ENCODE measurements at regions not wholly inside any gene's neighbourhood (a gene's known extent, or its start where the extent isn't known, plus 50 kb on each side); places are given as distances from the start of the nearest gene placed in this dataset.

DNA sequence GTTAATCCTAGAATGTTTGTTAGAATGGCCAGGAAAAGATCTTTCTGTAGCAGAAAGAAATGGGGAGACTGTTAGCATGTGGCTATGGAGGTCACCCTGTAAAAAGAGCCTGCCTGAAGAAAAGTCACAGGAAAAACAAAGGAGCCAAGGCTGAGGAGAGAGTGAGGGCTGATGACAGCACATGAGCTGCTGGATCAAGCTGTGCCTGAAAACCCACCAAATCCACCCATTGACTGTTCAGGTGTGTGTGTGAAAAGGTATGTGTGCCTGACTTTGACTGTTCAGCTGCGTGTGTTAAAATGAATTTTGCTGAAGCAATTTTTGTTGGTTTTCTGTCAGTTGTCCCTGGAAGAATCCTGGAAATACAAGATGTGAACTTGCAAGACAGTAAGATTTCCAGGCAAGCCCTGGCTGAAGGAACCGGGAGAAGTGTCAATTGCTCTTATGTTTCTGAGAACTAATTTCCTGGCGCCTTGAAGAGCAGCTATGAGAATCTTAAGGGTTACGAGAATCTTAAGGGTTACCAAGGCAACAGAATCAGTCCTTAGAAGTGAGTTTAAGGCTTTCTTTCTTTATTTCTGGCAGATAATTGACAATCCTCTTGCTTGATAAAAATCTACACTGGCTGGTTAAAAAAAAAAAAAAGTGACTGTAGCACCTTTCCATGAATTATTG is 73.0 kb upstream of the LGALSL start:
- Histone ChIP-seq H3K4me2 (ENCODE audit: low read length) (no peak overlapping the region), H3K27ac (ENCODE audit: low read depth, low read length) (no peak overlapping the region), H2BK15ac (replicated peaks; ENCODE audit: low read depth) (no peak overlapping the region), H3K79me2 (ENCODE audit: control insufficient read depth, insufficient read depth, low read length) (no peaks in the 10 kb centered on the region), H3K27me3 (ENCODE audit: insufficient read depth, low read length, poor library complexity) (no peaks in the 10 kb centered on the region), H3K18ac (ENCODE audit: low read length) (no peak overlapping the region), H4K8ac (ENCODE audit: low read depth, low read length) (no peak overlapping the region), H3K23ac (ENCODE audit: low read length) (no peak overlapping the region), H3K9ac (ENCODE audit: low read length) (no peak overlapping the region), H2BK5ac (ENCODE audit: low read length) (no peak overlapping the region), H3K4me3 (ENCODE audit: low read length) (no peak overlapping the region), H3K79me1 (ENCODE audit: low read length) (no peaks in the 10 kb centered on the region), H3K4ac (ENCODE audit: low read depth, low read length) (no peak overlapping the region), H2AK5ac (ENCODE audit: low read length) (no peak overlapping the region), H4K5ac (ENCODE audit: low read length) (no peak overlapping the region), H3K56ac (ENCODE audit: low read length) (no peak overlapping the region), H2BK120ac (ENCODE audit: low read depth, low read length) (no peak overlapping the region), H3K4me1 (ENCODE audit: control insufficient read depth, low read depth, low read length) (no peaks in the 10 kb centered on the region), H3K36me3 (ENCODE audit: control insufficient read depth, insufficient read depth, low read length) (no peaks in the 10 kb centered on the region)
- no CpG with 5 or more reads among the region's 4 CpGs for WGBS (ENCODE audit: extremely low coverage, insufficient coverage, low lambda C conversion rate)
- DNase-seq = no peak

DNA sequence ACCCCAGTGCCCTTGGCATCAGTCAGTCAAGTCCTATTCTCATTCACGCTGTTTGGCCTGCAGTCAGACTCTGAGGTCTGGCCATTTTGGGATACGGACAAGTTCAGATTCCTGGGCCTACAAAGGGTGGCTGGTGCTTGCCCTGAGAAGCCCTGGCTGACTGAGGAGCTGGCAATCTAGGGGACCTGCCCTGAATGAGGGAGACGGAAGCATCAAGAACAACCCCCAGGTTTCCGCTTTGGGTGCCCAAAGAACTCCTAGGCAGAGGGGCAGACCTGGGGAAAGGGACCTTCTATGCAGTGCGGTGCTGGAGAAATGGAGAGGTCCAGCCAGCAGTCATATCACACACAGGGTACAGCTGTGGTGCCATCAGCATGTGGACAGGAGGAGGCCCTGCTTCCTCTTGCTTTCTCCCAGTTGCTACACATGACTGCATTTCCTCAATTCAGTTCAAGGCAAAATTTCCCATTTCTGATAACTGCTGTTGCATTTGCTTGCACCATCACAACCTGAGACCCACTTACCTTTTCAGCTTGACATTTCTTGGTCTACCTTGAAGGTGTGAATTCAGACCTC is 70.9 kb upstream of the LGALSL start:
- Histone ChIP-seq H3K36me3 (ENCODE audit: control insufficient read depth, insufficient read depth, low read length) (no peaks in the 10 kb centered on the region), H3K79me2 (ENCODE audit: control insufficient read depth, insufficient read depth, low read length) (no peaks in the 10 kb centered on the region), H4K5ac (ENCODE audit: low read length) (no peak overlapping the region), H3K27me3 (ENCODE audit: insufficient read depth, low read length, poor library complexity) (no peaks in the 10 kb centered on the region), H3K4me3 (ENCODE audit: low read length) (no peak overlapping the region), H3K4me1 (ENCODE audit: control insufficient read depth, low read depth, low read length) (peaks cover 2% of the 10 kb centered on the region), H3K27ac (ENCODE audit: low read depth, low read length) (no peak overlapping the region), H2AK5ac (ENCODE audit: low read length) (no peak overlapping the region), H3K56ac (ENCODE audit: low read length) (no peak overlapping the region), H3K23ac (ENCODE audit: low read length) (no peak overlapping the region), H3K4me2 (ENCODE audit: low read length) (no peak overlapping the region), H2BK5ac (ENCODE audit: low read length) (no peak overlapping the region), H3K9ac (ENCODE audit: low read length) (no peak overlapping the region), H3K79me1 (ENCODE audit: low read length) (no peaks in the 10 kb centered on the region), H3K18ac (ENCODE audit: low read length) (no peak overlapping the region), H2BK120ac (ENCODE audit: low read depth, low read length) (no peak overlapping the region), H2BK15ac (replicated peaks; ENCODE audit: low read depth) (no peak overlapping the region), H3K4ac (ENCODE audit: low read depth, low read length) (no peak overlapping the region), H4K8ac (ENCODE audit: low read depth, low read length) (no peak overlapping the region)
- no peak for DNase-seq
- WGBS (ENCODE audit: extremely low coverage, insufficient coverage, low lambda C conversion rate) = no CpG with 5 or more reads among the region's 5 CpGs

DNA sequence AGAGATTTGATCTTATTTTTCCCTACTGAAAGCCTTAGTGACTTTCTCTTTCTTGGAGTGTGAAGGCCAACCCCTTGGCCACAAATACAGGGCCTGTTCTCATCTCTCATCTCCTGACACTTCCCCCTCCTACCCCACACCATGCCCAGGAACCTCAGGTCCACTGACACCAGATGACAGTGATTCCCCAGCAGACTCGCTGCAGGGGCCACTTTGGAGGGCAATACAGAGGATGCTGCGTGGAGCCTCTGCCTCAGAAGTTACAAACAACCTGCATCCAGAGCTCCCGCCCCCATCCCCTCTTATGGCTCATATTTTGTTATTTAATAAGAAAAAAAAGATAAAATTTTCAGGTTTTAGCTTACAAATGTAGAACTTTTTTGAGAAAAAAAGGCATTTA is 70.1 kb upstream of the LGALSL start:
- Histone ChIP-seq H3K79me2 (ENCODE audit: control insufficient read depth, insufficient read depth, low read length) (no peaks in the 10 kb centered on the region), H3K27ac (ENCODE audit: low read depth, low read length) (no peak overlapping the region), H2AK5ac (ENCODE audit: low read length) (no peak overlapping the region), H3K27me3 (ENCODE audit: insufficient read depth, low read length, poor library complexity) (no peaks in the 10 kb centered on the region), H3K4me1 (ENCODE audit: control insufficient read depth, low read depth, low read length) (peaks cover 2% of the 10 kb centered on the region), H3K36me3 (ENCODE audit: control insufficient read depth, insufficient read depth, low read length) (no peaks in the 10 kb centered on the region), H3K56ac (ENCODE audit: low read length) (no peak overlapping the region), H4K5ac (ENCODE audit: low read length) (no peak overlapping the region), H3K18ac (ENCODE audit: low read length) (no peak overlapping the region), H3K9ac (ENCODE audit: low read length) (no peak overlapping the region), H3K4me2 (ENCODE audit: low read length) (no peak overlapping the region), H2BK15ac (replicated peaks; ENCODE audit: low read depth) (no peak overlapping the region), H3K79me1 (ENCODE audit: low read length) (no peaks in the 10 kb centered on the region), H2BK120ac (ENCODE audit: low read depth, low read length) (no peak overlapping the region), H3K23ac (ENCODE audit: low read length) (no peak overlapping the region), H3K4me3 (ENCODE audit: low read length) (no peak overlapping the region), H2BK5ac (ENCODE audit: low read length) (no peak overlapping the region), H3K4ac (ENCODE audit: low read depth, low read length) (no peak overlapping the region), H4K8ac (ENCODE audit: low read depth, low read length) (no peak overlapping the region)
- DNase-seq = no peak
- WGBS (ENCODE audit: extremely low coverage, insufficient coverage, low lambda C conversion rate) = no CpG with 5 or more reads among the region's 3 CpGs

DNA sequence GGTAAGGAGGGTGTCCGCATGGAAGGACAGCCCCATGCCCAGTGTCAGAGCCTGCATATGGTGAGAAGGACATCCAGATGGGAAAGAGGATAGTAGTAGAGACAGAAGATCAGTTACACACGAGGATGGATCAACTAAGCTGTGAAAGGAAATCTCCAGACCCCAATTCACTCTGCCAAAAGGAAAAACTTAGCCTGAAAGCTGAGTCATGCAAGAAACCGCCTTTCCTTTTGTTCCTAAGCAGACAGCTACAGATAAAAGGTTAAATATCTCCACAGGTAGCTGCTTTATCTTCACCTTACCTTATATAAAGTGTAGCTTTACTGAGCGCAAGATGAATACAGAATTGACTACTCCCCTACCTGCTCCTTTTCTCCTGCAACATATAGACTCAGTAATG is 67.3 kb upstream of the LGALSL start:
- no peaks in the 10 kb centered on the region for H3K27me3 ChIP-seq (ENCODE audit: insufficient read depth, low read length, poor library complexity)
- H3K79me2 ChIP-seq (ENCODE audit: control insufficient read depth, insufficient read depth, low read length) = no peaks in the 10 kb centered on the region
- H3K4me3 ChIP-seq (ENCODE audit: low read length) = no peak overlapping the region
- no peak overlapping the region for H4K5ac ChIP-seq (ENCODE audit: low read length)
- H4K8ac ChIP-seq (ENCODE audit: low read depth, low read length) = no peak overlapping the region
- no peak overlapping the region for H2AK5ac ChIP-seq (ENCODE audit: low read length)
- peak; percentile 80 for DNase-seq
- no peak overlapping the region for H3K4ac ChIP-seq (ENCODE audit: low read depth, low read length)
- H3K4me2 ChIP-seq (ENCODE audit: low read length) = no peak overlapping the region
- peaks cover 3% of the 10 kb centered on the region for H3K4me1 ChIP-seq (ENCODE audit: control insufficient read depth, low read depth, low read length)
- no peaks in the 10 kb centered on the region for H3K36me3 ChIP-seq (ENCODE audit: control insufficient read depth, insufficient read depth, low read length)
- H3K9ac ChIP-seq (ENCODE audit: low read length) = no peak overlapping the region
- no CpG with 5 or more reads among the region's 4 CpGs for WGBS (ENCODE audit: extremely low coverage, insufficient coverage, low lambda C conversion rate)
- H3K56ac ChIP-seq (ENCODE audit: low read length) = peak overlapping the region; percentile 71
- no peak overlapping the region for H3K23ac ChIP-seq (ENCODE audit: low read length)
- H2BK120ac ChIP-seq (ENCODE audit: low read depth, low read length) = no peak overlapping the region
- no peak overlapping the region for H3K18ac ChIP-seq (ENCODE audit: low read length)
- H2BK5ac ChIP-seq (ENCODE audit: low read length) = peak overlapping the region; percentile 64
- H2BK15ac ChIP-seq (replicated peaks; ENCODE audit: low read depth) = no peak overlapping the region
- no peaks in the 10 kb centered on the region for H3K79me1 ChIP-seq (ENCODE audit: low read length)
- H3K27ac ChIP-seq (ENCODE audit: low read depth, low read length) = peak overlapping the region; percentile 47

DNA sequence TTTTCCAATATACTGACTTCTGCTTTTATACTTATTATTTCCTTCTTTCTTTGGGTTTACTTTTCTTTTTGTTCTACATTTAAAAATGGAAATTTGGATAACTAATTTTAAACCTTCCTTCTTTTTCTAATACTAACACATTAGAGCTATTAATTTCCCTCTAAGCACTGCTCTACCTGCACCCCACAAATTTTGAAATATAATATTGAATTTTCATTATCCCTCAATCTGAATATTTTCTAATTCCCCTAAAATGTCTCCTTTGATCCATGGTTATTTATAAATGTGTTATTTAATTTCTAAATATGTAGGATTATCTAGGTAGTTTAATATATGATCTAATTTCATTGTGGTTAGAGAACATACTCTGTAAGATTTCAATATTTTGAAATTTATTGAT is 63.4 kb upstream of the LGALSL start:
- no peak overlapping the region for H3K4me3 ChIP-seq (ENCODE audit: low read length)
- no peak overlapping the region for H3K27ac ChIP-seq (ENCODE audit: low read depth, low read length)
- peaks cover 5% of the 10 kb centered on the region for H3K4me1 ChIP-seq (ENCODE audit: control insufficient read depth, low read depth, low read length)
- no peak overlapping the region for H3K4me2 ChIP-seq (ENCODE audit: low read length)
- H3K9ac ChIP-seq (ENCODE audit: low read length) = no peak overlapping the region
- no peaks in the 10 kb centered on the region for H3K36me3 ChIP-seq (ENCODE audit: control insufficient read depth, insufficient read depth, low read length)
- H3K79me1 ChIP-seq (ENCODE audit: low read length) = no peaks in the 10 kb centered on the region
- no peak overlapping the region for H2BK120ac ChIP-seq (ENCODE audit: low read depth, low read length)
- H2AK5ac ChIP-seq (ENCODE audit: low read length) = no peak overlapping the region
- no peaks in the 10 kb centered on the region for H3K79me2 ChIP-seq (ENCODE audit: control insufficient read depth, insufficient read depth, low read length)
- H3K18ac ChIP-seq (ENCODE audit: low read length) = no peak overlapping the region
- H3K23ac ChIP-seq (ENCODE audit: low read length) = no peak overlapping the region
- no peak overlapping the region for H4K5ac ChIP-seq (ENCODE audit: low read length)
- H3K56ac ChIP-seq (ENCODE audit: low read length) = no peak overlapping the region
- no peaks in the 10 kb centered on the region for H3K27me3 ChIP-seq (ENCODE audit: insufficient read depth, low read length, poor library complexity)
- no peak overlapping the region for H2BK15ac ChIP-seq (replicated peaks; ENCODE audit: low read depth)
- H2BK5ac ChIP-seq (ENCODE audit: low read length) = no peak overlapping the region
- DNase-seq = no peak
- no peak overlapping the region for H3K4ac ChIP-seq (ENCODE audit: low read depth, low read length)
- no peak overlapping the region for H4K8ac ChIP-seq (ENCODE audit: low read depth, low read length)

DNA sequence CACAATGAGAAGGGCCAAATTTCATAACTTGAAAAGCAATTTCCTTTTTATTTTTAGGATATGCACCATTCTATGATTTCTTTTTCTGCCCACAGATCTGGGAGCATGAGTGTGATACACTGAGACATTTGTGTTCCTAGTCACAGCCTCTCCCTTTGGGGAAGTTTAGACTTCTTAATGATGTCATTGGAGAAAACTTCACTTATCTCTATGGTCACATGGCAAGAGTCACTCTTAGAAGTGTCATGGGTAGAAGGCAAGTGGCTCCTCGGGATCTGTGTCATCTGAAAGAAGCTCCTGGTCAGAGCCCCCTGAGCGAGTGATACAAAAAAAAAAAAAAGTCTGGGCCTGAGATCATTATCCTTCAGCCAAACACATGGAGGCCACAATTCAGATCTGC is 62.5 kb upstream of the LGALSL start:
- Histone ChIP-seq H3K79me1 (ENCODE audit: low read length) (no peaks in the 10 kb centered on the region), H3K27me3 (ENCODE audit: insufficient read depth, low read length, poor library complexity) (no peaks in the 10 kb centered on the region), H3K36me3 (ENCODE audit: control insufficient read depth, insufficient read depth, low read length) (no peaks in the 10 kb centered on the region), H2AK5ac (ENCODE audit: low read length) (no peak overlapping the region), H3K79me2 (ENCODE audit: control insufficient read depth, insufficient read depth, low read length) (no peaks in the 10 kb centered on the region), H3K56ac (ENCODE audit: low read length) (no peak overlapping the region), H2BK120ac (ENCODE audit: low read depth, low read length) (no peak overlapping the region), H4K8ac (ENCODE audit: low read depth, low read length) (no peak overlapping the region), H3K23ac (ENCODE audit: low read length) (no peak overlapping the region), H3K18ac (ENCODE audit: low read length) (no peak overlapping the region), H4K5ac (ENCODE audit: low read length) (no peak overlapping the region), H2BK15ac (replicated peaks; ENCODE audit: low read depth) (no peak overlapping the region), H3K4me1 (ENCODE audit: control insufficient read depth, low read depth, low read length) (peaks cover 5% of the 10 kb centered on the region), H3K4me2 (ENCODE audit: low read length) (no peak overlapping the region), H2BK5ac (ENCODE audit: low read length) (no peak overlapping the region), H3K9ac (ENCODE audit: low read length) (no peak overlapping the region), H3K4ac (ENCODE audit: low read depth, low read length) (no peak overlapping the region), H3K27ac (ENCODE audit: low read depth, low read length) (no peak overlapping the region), H3K4me3 (ENCODE audit: low read length) (no peak overlapping the region)
- peak; percentile 88 for DNase-seq
- no CpG with 5 or more reads among the region's 2 CpGs for WGBS (ENCODE audit: extremely low coverage, insufficient coverage, low lambda C conversion rate)
